ENCODE measurements at regions not wholly inside any gene's neighbourhood (a gene's known extent, or its start where the extent isn't known, plus 50 kb on each side); places are given as distances from the start of the nearest gene placed in this dataset.

GRCh38 chrX:5194806-5195205 lies 1033.9 kb downstream of the NLGN4X start:
- Histone ChIP-seq H2AFZ (ENCODE audit: low read depth, low read length) (no peak overlapping the region), H3K4me3 (ENCODE audit: low read length) (no peak overlapping the region), H3F3A (ENCODE audit: insufficient read depth, low read length, poor library complexity, severe bottlenecking) (no peaks in the 10 kb centered on the region), H3K27me3 (ENCODE audit: insufficient read depth, low read depth, low read length) (no peaks in the 10 kb centered on the region), H3K36me3 (ENCODE audit: insufficient read depth, low read length) (no peaks in the 10 kb centered on the region), H3K9me2 (ENCODE audit: insufficient read depth, low read length) (no peaks in the 10 kb centered on the region), H4K20me1 (ENCODE audit: insufficient read depth) (no peaks in the 10 kb centered on the region), H3K9me3 (ENCODE audit: low read length) (no peaks in the 10 kb centered on the region), H3K27ac (ENCODE audit: low read length) (no peak overlapping the region), H3K79me2 (replicated peaks; ENCODE audit: insufficient read depth, low read length) (no peaks in the 10 kb centered on the region), H3K9ac (ENCODE audit: low read length) (no peak overlapping the region), H3K4me2 (ENCODE audit: low read length) (no peak overlapping the region)
- TF ChIP-seq SMC3 (conservative IDR thresholded peaks at IDR 0.05; ENCODE audit: poor library complexity), result no peak
- TF ChIP-seq EZH2 (IDR thresholded peaks at IDR 0.05; ENCODE audit: borderline replicate concordance, insufficient read depth, low read length, poor library complexity, severe bottlenecking), result no peak
- TF ChIP-seq, protein P1, sequence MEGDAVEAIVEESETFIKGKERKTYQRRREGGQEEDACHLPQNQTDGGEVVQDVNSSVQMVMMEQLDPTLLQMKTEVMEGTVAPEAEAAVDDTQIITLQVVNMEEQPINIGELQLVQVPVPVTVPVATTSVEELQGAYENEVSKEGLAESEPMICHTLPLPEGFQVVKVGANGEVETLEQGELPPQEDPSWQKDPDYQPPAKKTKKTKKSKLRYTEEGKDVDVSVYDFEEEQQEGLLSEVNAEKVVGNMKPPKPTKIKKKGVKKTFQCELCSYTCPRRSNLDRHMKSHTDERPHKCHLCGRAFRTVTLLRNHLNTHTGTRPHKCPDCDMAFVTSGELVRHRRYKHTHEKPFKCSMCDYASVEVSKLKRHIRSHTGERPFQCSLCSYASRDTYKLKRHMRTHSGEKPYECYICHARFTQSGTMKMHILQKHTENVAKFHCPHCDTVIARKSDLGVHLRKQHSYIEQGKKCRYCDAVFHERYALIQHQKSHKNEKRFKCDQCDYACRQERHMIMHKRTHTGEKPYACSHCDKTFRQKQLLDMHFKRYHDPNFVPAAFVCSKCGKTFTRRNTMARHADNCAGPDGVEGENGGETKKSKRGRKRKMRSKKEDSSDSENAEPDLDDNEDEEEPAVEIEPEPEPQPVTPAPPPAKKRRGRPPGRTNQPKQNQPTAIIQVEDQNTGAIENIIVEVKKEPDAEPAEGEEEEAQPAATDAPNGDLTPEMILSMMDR (IDR thresholded peaks at IDR 0.05; ENCODE audit: poor library complexity, severe bottlenecking), result no peak
- TF ChIP-seq RAD21 (conservative IDR thresholded peaks at IDR 0.05), result no peak
- no peak for TF ChIP-seq POLR2AphosphoS5 (IDR thresholded peaks at IDR 0.05)

GRCh38 chrX:5180135-5180741 lies 1048.4 kb downstream of the NLGN4X start:
- peak; percentile 17 for TF ChIP-seq EP300 (conservative IDR thresholded peaks at IDR 0.05; ENCODE audit: poor library complexity, severe bottlenecking)
- TF ChIP-seq MXI1 (conservative IDR thresholded peaks at IDR 0.05; ENCODE audit: poor library complexity, severe bottlenecking), result no peak
- peak overlapping the region; percentile 30 for H3K4me3 ChIP-seq (ENCODE audit: low read length)
- no peaks in the 10 kb centered on the region for H3K9me3 ChIP-seq (ENCODE audit: low read length)

DNA sequence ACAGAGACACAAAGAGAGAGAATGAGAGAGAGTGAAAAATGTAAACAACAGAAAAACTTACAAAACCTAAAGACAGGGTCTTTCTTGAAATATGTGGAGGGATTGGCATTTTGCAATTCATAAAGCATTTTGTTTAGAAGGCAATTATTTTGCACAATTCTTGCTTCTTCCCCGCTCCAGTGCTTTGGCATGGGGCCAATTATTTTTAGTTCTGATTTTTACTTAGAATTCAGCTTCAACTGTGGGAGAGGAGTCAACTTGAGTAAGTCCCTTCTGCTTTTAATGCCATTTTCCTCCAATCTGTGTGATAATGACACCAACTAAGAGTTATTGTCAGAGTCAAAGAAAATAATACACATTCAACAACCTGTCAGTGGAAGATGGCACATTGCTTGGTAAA lies 1051.9 kb downstream of the NLGN4X start:
- Histone ChIP-seq H3K9ac (ENCODE audit: low read length) (no peak overlapping the region), H3K27me3 (ENCODE audit: insufficient read depth, low read depth, low read length) (no peaks in the 10 kb centered on the region), H2AFZ (ENCODE audit: low read depth, low read length) (no peak overlapping the region), H3K9me2 (ENCODE audit: insufficient read depth, low read length) (no peaks in the 10 kb centered on the region), H3K36me3 (ENCODE audit: insufficient read depth, low read length) (no peaks in the 10 kb centered on the region), H3F3A (ENCODE audit: insufficient read depth, low read length, poor library complexity, severe bottlenecking) (no peaks in the 10 kb centered on the region), H3K4me2 (ENCODE audit: low read length) (no peak overlapping the region), H4K20me1 (ENCODE audit: insufficient read depth) (no peaks in the 10 kb centered on the region), H3K79me2 (replicated peaks; ENCODE audit: insufficient read depth, low read length) (no peaks in the 10 kb centered on the region), H3K27ac (ENCODE audit: low read length) (no peak overlapping the region), H3K9me3 (ENCODE audit: low read length) (no peaks in the 10 kb centered on the region), H3K4me3 (ENCODE audit: low read length) (no peak overlapping the region)
- TF ChIP-seq POLR2AphosphoS5 (IDR thresholded peaks at IDR 0.05), result no peak
- no peak for TF ChIP-seq RAD21 (conservative IDR thresholded peaks at IDR 0.05)
- TF ChIP-seq SMC3 (conservative IDR thresholded peaks at IDR 0.05; ENCODE audit: poor library complexity), result no peak
- TF ChIP-seq REST (IDR thresholded peaks at IDR 0.05; ENCODE audit: borderline replicate concordance), result no peak
- TF ChIP-seq MXI1 (conservative IDR thresholded peaks at IDR 0.05; ENCODE audit: poor library complexity, severe bottlenecking), result no peak
- TF ChIP-seq, protein P1 (IDR thresholded peaks at IDR 0.05; ENCODE audit: poor library complexity, severe bottlenecking), result no peak
- no peak for TF ChIP-seq EZH2 (IDR thresholded peaks at IDR 0.05; ENCODE audit: borderline replicate concordance, insufficient read depth, low read length, poor library complexity, severe bottlenecking)
- no peak for TF ChIP-seq TAF1 (IDR thresholded peaks at IDR 0.05; ENCODE audit: low read depth)
- TF ChIP-seq EP300 (conservative IDR thresholded peaks at IDR 0.05; ENCODE audit: poor library complexity, severe bottlenecking), result no peak

More at GRCh38 chrX:5180135-5180741, 1048.4 kb downstream of the NLGN4X start:
- Histone ChIP-seq H3K79me2 (replicated peaks; ENCODE audit: insufficient read depth, low read length) (no peaks in the 10 kb centered on the region), H3K4me2 (ENCODE audit: low read length) (no peak overlapping the region), H3K27ac (ENCODE audit: low read length) (peak overlapping the region; percentile 72), H3F3A (ENCODE audit: insufficient read depth, low read length, poor library complexity, severe bottlenecking) (no peaks in the 10 kb centered on the region), H3K9me2 (ENCODE audit: insufficient read depth, low read length) (no peaks in the 10 kb centered on the region), H4K20me1 (ENCODE audit: insufficient read depth) (no peaks in the 10 kb centered on the region), H3K27me3 (ENCODE audit: insufficient read depth, low read depth, low read length) (no peaks in the 10 kb centered on the region), H3K9ac (ENCODE audit: low read length) (no peak overlapping the region), H2AFZ (ENCODE audit: low read depth, low read length) (no peak overlapping the region), H3K36me3 (ENCODE audit: insufficient read depth, low read length) (no peaks in the 10 kb centered on the region)

Measured in neural cell (in vitro differentiated cells).